A549 (cell line): ENCODE measurements at regions not wholly inside any gene's neighbourhood (a gene's known extent, or its start where the extent isn't known, plus 50 kb on each side); places are given as distances from the start of the nearest gene placed in this dataset.

Source experiments
- ATAC-seq, 2 experiments: fragments of 200-7000 bp in 1 of 2; fragments of >200 bp in 1 of 2; cut with Nextera tagmentation in 1 of 2; cut with Tn5 transposase in 1 of 2; 3 replicates each; pipeline versions ENCODE4 v1.8.0 to v1.9.1; 2018 to 2020; ENCODE audit warnings: mild to moderate bottlenecking in 1 of 2, moderate library complexity in 1 of 2
- CTCF ChIA-PET: fragments of 300-600 bp; sonication (Branson Sonifier 250); formaldehyde crosslinking; extraction: SDS; loops from one replicate; lab custom pipeline; 2021; ENCODE audit warnings: antibody characterized with exemption, inconsistent platforms; lab: Yijun Ruan, JAX
- POLR2A ChIA-PET: fragments of 350-600 bp; formaldehyde crosslinking; extraction: SDS; loops from one replicate; lab custom pipeline; 2021; ENCODE audit warnings: antibody characterized with exemption, inconsistent platforms; lab: Yijun Ruan, JAX
- DNase-seq, 2 experiments: peaks; one replicate each; pipeline versions ENCODE4 v3.0.0 to v3.0.0-alpha.2; 2011 to 2016; ENCODE audit warnings: low read depth in 1 of 2, low spot score in 1 of 2
- FAIRE-seq: peaks from 2 replicates; lab custom pipeline; 2011; peaks lifted over from hg19 to GRCh38; lab: Jason Lieb, UNC
- H3K27ac ChIP-seq, 2 experiments: fragments of >200 bp; sonication (Bioruptor Twin); formaldehyde crosslinking; 3 replicates each; pipeline ENCODE4 v1.5.1; 2016 to 2017
- H3K4me1 ChIP-seq: fragments of >200 bp; sonication (Bioruptor Twin); formaldehyde crosslinking; 3 replicates; pipeline ENCODE4 v1.6.1; 2016
- H3K4me2 ChIP-seq: fragments of >200 bp; sonication (Bioruptor Twin); formaldehyde crosslinking; 3 replicates; pipeline ENCODE4 v1.6.1; 2016
- H3K4me3 ChIP-seq: fragments of >200 bp; sonication (Bioruptor Twin); formaldehyde crosslinking; 3 replicates; pipeline ENCODE4 v1.5.1; 2016
- H3K9me3 ChIP-seq: fragments of >200 bp; sonication (Bioruptor Twin); formaldehyde crosslinking; 3 replicates; pipeline ENCODE4 v1.6.1; 2016
- ATOH8 ChIP-seq: fragments of 250-450 bp; sonication (Bioruptor Pico); IDR thresholded peaks from 2 replicates; pipeline ENCODE4 v1.5.0; 2020; ENCODE audit warnings: low read depth, mild to moderate bottlenecking, moderate library complexity
- BHLHE40 ChIP-seq: IDR thresholded peaks from 2 replicates; pipeline ENCODE4 v1.6.1; 2012; ENCODE audit warnings: low read depth, low read length, inconsistent platforms
- CBX2 ChIP-seq: fragments of 200-600 bp; sonication (generic); IDR thresholded peaks from 2 replicates; pipeline ENCODE4 v1.6.1; 2016; ENCODE audit warnings: low read depth, mild to moderate bottlenecking, borderline replicate concordance
- CBX8 ChIP-seq: fragments of 200-600 bp; sonication (generic); IDR thresholded peaks from 2 replicates; pipeline ENCODE4 v1.6.1; 2016
- CHD2 ChIP-seq: fragments of 150-350 bp; IDR thresholded peaks from 2 replicates; pipeline ENCODE4 v1.6.1; 2014; ENCODE audit warnings: low read length; ENCODE audit not compliant: partially characterized antibody
- CHD4 ChIP-seq: fragments of 200-600 bp; sonication (generic); IDR thresholded peaks from 2 replicates; pipeline ENCODE4 v1.6.1; 2016; ENCODE audit warnings: antibody characterized with exemption, mild to moderate bottlenecking, borderline replicate concordance
- ELK1 ChIP-seq: fragments of 150-350 bp; IDR thresholded peaks from 2 replicates; pipeline ENCODE4 v1.6.1; 2014; ENCODE audit warnings: low read depth, mild to moderate bottlenecking, low read length
- ESRRA ChIP-seq: fragments of 150-350 bp; IDR thresholded peaks from 2 replicates; pipeline ENCODE4 v1.6.1; 2014; ENCODE audit warnings: mild to moderate bottlenecking, low read length, borderline replicate concordance
- FOSL2 ChIP-seq, 2 experiments: fragments of 450-650 bp in 1 of 2; fragments of >200 bp in 1 of 2; sonication (Bioruptor Twin) in 1 of 2; formaldehyde crosslinking; IDR thresholded peaks; 2 replicates each; pipeline versions ENCODE4 v1.5.0 to v1.6.1; 2016 to 2020; ENCODE audit warnings: mild to moderate bottlenecking in 1 of 2, moderate library complexity in 1 of 2
- GATA3 ChIP-seq: IDR thresholded peaks from 2 replicates; pipeline ENCODE4 v1.6.1; 2012; ENCODE audit warnings: borderline replicate concordance
- HDAC2 ChIP-seq: fragments of 200-600 bp; sonication (generic); IDR thresholded peaks from 2 replicates; pipeline ENCODE4 v1.6.1; 2016
- HES2 ChIP-seq: fragments of >200 bp; sonication (Bioruptor Twin); formaldehyde crosslinking; IDR thresholded peaks from 2 replicates; pipeline ENCODE4 v1.6.1; 2016
- HMGXB4 ChIP-seq: fragments of 250-450 bp; sonication (Bioruptor Pico); IDR thresholded peaks from 2 replicates; pipeline ENCODE4 v1.5.0; 2021; ENCODE audit warnings: mild to moderate bottlenecking, moderate library complexity, borderline replicate concordance
- HOXA7 ChIP-seq: fragments of 250-450 bp; sonication (Bioruptor Pico); IDR thresholded peaks from 2 replicates; pipeline ENCODE4 v1.5.0; 2020; ENCODE audit warnings: mild to moderate bottlenecking, moderate library complexity
- JUNB ChIP-seq: fragments of >200 bp; sonication (Bioruptor Twin); formaldehyde crosslinking; IDR thresholded peaks from 2 replicates; pipeline ENCODE4 v1.6.1; 2016
- KDM1A ChIP-seq: fragments of 200-600 bp; sonication (generic); IDR thresholded peaks from 2 replicates; pipeline ENCODE4 v1.6.1; 2016; ENCODE audit warnings: low read depth, mild to moderate bottlenecking
- MAFK ChIP-seq: fragments of 450-650 bp; IDR thresholded peaks from 2 replicates; pipeline ENCODE4 v1.6.1; 2014; ENCODE audit not compliant: partially characterized antibody
- NR3C1 ChIP-seq: fragments of >200 bp; sonication (Bioruptor Twin); formaldehyde crosslinking; IDR thresholded peaks from 3 replicates; pipeline ENCODE4 v1.6.1; 2017
- PBX3 ChIP-seq: IDR thresholded peaks from 2 replicates; pipeline ENCODE4 v1.6.1; 2012
- POLR2A ChIP-seq: IDR thresholded peaks from 2 replicates; pipeline ENCODE4 v1.6.1; 2012; ENCODE audit warnings: mild to moderate bottlenecking, low read length
- RCOR1 ChIP-seq: fragments of 150-350 bp; IDR thresholded peaks from 2 replicates; pipeline ENCODE4 v1.6.1; 2014; ENCODE audit warnings: antibody characterized with exemption, low read length, low read depth
- RFX5 ChIP-seq: fragments of 450-650 bp; IDR thresholded peaks from 2 replicates; pipeline ENCODE4 v1.7.1; 2014; ENCODE audit warnings: antibody characterized with exemption, mild to moderate bottlenecking, moderate library complexity
- SMC3 ChIP-seq: fragments of >200 bp; sonication (Bioruptor Twin); formaldehyde crosslinking; IDR thresholded peaks from 3 replicates; pipeline ENCODE4 v1.6.1; 2018; ENCODE audit warnings: inconsistent platforms
- SREBF2 ChIP-seq: fragments of 450-650 bp; IDR thresholded peaks from 2 replicates; pipeline ENCODE4 v1.6.1; 2014; ENCODE audit warnings: mild to moderate bottlenecking, moderate library complexity
- TFCP2L1 ChIP-seq: fragments of 250-450 bp; sonication (Bioruptor Pico); IDR thresholded peaks from 2 replicates; pipeline ENCODE4 v1.5.0; 2021; ENCODE audit warnings: mild to moderate bottlenecking
- USF2 ChIP-seq: fragments of 450-650 bp; IDR thresholded peaks from 2 replicates; pipeline ENCODE4 v1.6.1; 2014; ENCODE audit warnings: antibody characterized with exemption
- WGBS: methylation state at CpG from one replicate; pipeline ENCODE4 v1.1.6; 2017; ENCODE audit errors: missing lambda C conversion rate; 5-methylcytosine and 5-hydroxymethylcytosine counted together

GRCh38 chr16:63983401-63983800, 1138.5 kb downstream of the CDH11 start:
- FAIRE-seq, result no peak

GRCh38 chr16:63982741-63983140, 1139.1 kb downstream of the CDH11 start:
- no peaks in the 10 kb centered on the region for H3K9me3 ChIP-seq
- FAIRE-seq, result no peak
- H3K4me3 ChIP-seq, result no peak overlapping the region
- no peak for ATAC-seq
- POLR2A ChIA-PET, result no interaction called here
- TF ChIP-seq HES2 (no peak), RCOR1 (no peak), CBX2 (no peak), FOSL2 (IDR thresholded peaks at IDR 0.05) (no peak), FOSL2 (CRISPR knock-in tag; IDR thresholded peaks at IDR 0.05) (no peak), PBX3 (no peak), ESRRA (no peak), POLR2A (no peak), CHD2 (no peak), JUNB (no peak), USF2 (no peak)
- TF ChIP-seq, all 56 proteins: peak for 0
- Histone ChIP-seq H3K4me2 (no peak overlapping the region), H3K27ac (no peak overlapping the region), H3K4me1 (no peaks in the 10 kb centered on the region)
- WGBS, result 2% methylated on average over 3 of the region's 3 CpGs
- CTCF ChIA-PET, result no interaction called here
- no peak for DNase-seq

More at GRCh38 chr16:63983401-63983800, 1138.5 kb downstream of the CDH11 start:
- CTCF ChIA-PET, result no interaction called here
- 3% methylated on average over 2 of the region's 2 CpGs for WGBS
- DNase-seq (no peak), ATAC-seq (no peak)
- no peaks in the 10 kb centered on the region for H3K9me3 ChIP-seq
- H3K4me2 ChIP-seq, result no peak overlapping the region
- no peaks in the 10 kb centered on the region for H3K4me1 ChIP-seq
- TF ChIP-seq CHD2 (no peak), HES2 (no peak), ELK1 (no peak), HOXA7 (CRISPR knock-in tag) (no peak), CBX2 (no peak), HMGXB4 (CRISPR knock-in tag) (no peak), CHD4 (no peak), NR3C1 (no peak), TFCP2L1 (no peak), MAFK (no peak), HDAC2 (no peak), KDM1A (no peak)
- POLR2A ChIA-PET, result no interaction called here
- no peak overlapping the region for H3K4me3 ChIP-seq
- no peak overlapping the region for H3K27ac ChIP-seq

- FAIRE-seq (no peak), DNase-seq (no peak)
- H3K4me3 ChIP-seq, result no peak overlapping the region
- no peak overlapping the region for H3K4me2 ChIP-seq
- no peaks in the 10 kb centered on the region for H3K9me3 ChIP-seq
- POLR2A ChIA-PET, result no interaction called here
- H3K27ac ChIP-seq, result no peak overlapping the region
- CTCF ChIA-PET, result no interaction called here
- no peak for TF ChIP-seq GATA3
- no peak for TF ChIP-seq TFCP2L1
- TF ChIP-seq KDM1A, result no peak
- TF ChIP-seq NR3C1, result no peak
- TF ChIP-seq CBX8, result no peak
- TF ChIP-seq RFX5, result no peak
- no peak for TF ChIP-seq ESRRA
- TF ChIP-seq POLR2A, result no peak
- TF ChIP-seq SMC3, result no peak
- TF ChIP-seq ATOH8 (CRISPR knock-in tag), result no peak
- TF ChIP-seq BHLHE40, result no peak
- TF ChIP-seq CBX2, result no peak
- TF ChIP-seq SREBF2, result no peak
- TF ChIP-seq ELK1, result no peak
- TF ChIP-seq, all 56 proteins: peak for 0
- no peak for ATAC-seq
- H3K4me1 ChIP-seq, result no peaks in the 10 kb centered on the region
- WGBS, result 2% methylated on average over 5 of the region's 5 CpGs
Measured at GRCh38 chr16:63982110-63982509, 1139.8 kb downstream of the CDH11 start.
